ENCODE measurements at regions not wholly inside any gene's neighbourhood (a gene's known extent, or its start where the extent isn't known, plus 50 kb on each side); places are given as distances from the start of the nearest gene placed in this dataset.
"Not testable (repeated sequence)": the region's sequence is repeated elsewhere in the genome, so short reads cannot be mapped to it uniquely, and the experiment has no call there.

GRCh38 chr2:49732924-49733323 is 578.6 kb upstream of the FSHR start:
- TF ChIP-seq POLR2AphosphoS5, POLR2A, CTCF (IDR thresholded peaks at IDR 0.05): not testable (repeated sequence)
